GM23248 (cell line): ENCODE measurements at regions not wholly inside any gene's neighbourhood (a gene's known extent, or its start where the extent isn't known, plus 50 kb on each side); places are given as distances from the start of the nearest gene placed in this dataset.

Experiments used
- EZH2 ChIP-seq: fragments of 200-600 bp; sonication (generic); IDR thresholded peaks from 2 replicates; pipeline ENCODE4 v1.6.1; 2018; ENCODE audit warnings: antibody characterized with exemption, mild to moderate bottlenecking; ENCODE audit not compliant: insufficient read depth, poor library complexity, severe bottlenecking
- EZH2phosphoT487 ChIP-seq: fragments of 200-600 bp; sonication (generic); IDR thresholded peaks from 2 replicates; pipeline ENCODE4 v1.6.1; 2018; ENCODE audit warnings: antibody characterized with exemption, moderate library complexity, mild to moderate bottlenecking, low read depth; ENCODE audit not compliant: insufficient read depth

DNA sequence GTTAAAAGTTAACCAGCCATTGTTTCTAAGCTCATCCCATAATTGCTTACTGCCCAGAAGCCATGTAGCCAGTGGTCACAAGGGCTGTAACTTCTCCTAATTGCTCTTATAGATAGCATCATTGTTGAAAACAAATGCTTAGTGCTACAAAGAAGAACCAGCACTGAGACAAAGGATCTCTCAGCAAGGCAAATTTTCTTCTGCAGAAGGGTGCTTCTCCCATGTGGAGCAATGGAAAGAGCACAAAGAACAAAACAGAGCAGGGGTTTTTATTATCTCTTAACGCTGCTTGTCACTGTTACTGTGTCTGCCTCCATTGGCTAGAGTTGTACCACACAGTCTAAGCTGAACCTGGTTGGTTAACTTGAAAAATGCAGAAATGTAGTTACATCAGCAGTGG is 1036.8 kb downstream of the UQCRFS1 start:
- TF ChIP-seq EZH2 (no peak), EZH2phosphoT487 (no peak)
